CD4-positive, alpha-beta T cell (primary cell): ENCODE measurements at regions not wholly inside any gene's neighbourhood (a gene's known extent, or its start where the extent isn't known, plus 50 kb on each side); places are given as distances from the start of the nearest gene placed in this dataset.

ENCODE experiments used
- ATAC-seq: fragments of 200-7000 bp; cut with Tn5 transposase; one replicate; pipeline ENCODE4 v1.10.0; 2022; ENCODE audit warnings: mild to moderate bottlenecking; ENCODE audit not compliant: poor library complexity
- CTCF ChIA-PET: fragments of 350-600 bp; sonication (Branson Sonifier 250); formaldehyde crosslinking; loops from one replicate; lab custom pipeline; 2021; ENCODE audit warnings: antibody characterized with exemption, inconsistent platforms; lab: Charles Lee
- POLR2A ChIA-PET: fragments of 350-600 bp; sonication (Branson Sonifier 250); formaldehyde crosslinking; loops from one replicate; lab custom pipeline; 2021; ENCODE audit warnings: antibody characterized with exemption, inconsistent platforms; lab: Charles Lee
- DNase-seq, 14 experiments: peaks; one replicate each; pipeline ENCODE4 v3.0.0-alpha.2; 2013 to 2020; ENCODE audit warnings: mixed read lengths in 2 of 14
- H3K27ac ChIP-seq, 2 donors: one replicate each; pipeline versions ENCODE4 v1.5.1 to v1.7.0; 2013; ENCODE audit warnings: low read length in 2 of 2, low read depth in 1 of 2, mild to moderate bottlenecking in 1 of 2
- H3K27me3 ChIP-seq, 2 experiments: 1 replicate in 1 of 2; 2 replicates in 1 of 2; pipeline versions ENCODE4 v1.6.1 to v1.7.0; 2013; ENCODE audit warnings: low read length in 2 of 2, control low read depth in 1 of 2, mild to moderate bottlenecking in 1 of 2, moderate library complexity in 1 of 2; ENCODE audit not compliant: insufficient read depth in 2 of 2, control insufficient read depth in 1 of 2
- H3K36me3 ChIP-seq: one replicate; pipeline ENCODE4 v1.6.1; 2013; ENCODE audit warnings: low read length, control low read depth; ENCODE audit not compliant: insufficient read depth
- H3K4me1 ChIP-seq: one replicate; pipeline ENCODE4 v1.6.1; 2013; ENCODE audit warnings: low read length, control low read depth; ENCODE audit not compliant: insufficient read depth
- H3K4me3 ChIP-seq: one replicate; pipeline ENCODE4 v1.5.1; 2013; ENCODE audit warnings: mild to moderate bottlenecking, low read length, moderate library complexity
- H3K9me3 ChIP-seq, 2 experiments: 1 replicate in 1 of 2; 2 replicates in 1 of 2; pipeline versions ENCODE4 v1.6.1 to v1.7.0; 2013; ENCODE audit warnings: low read length in 2 of 2, mild to moderate bottlenecking in 2 of 2, control low read depth in 1 of 2, moderate library complexity in 1 of 2; ENCODE audit not compliant: control insufficient read depth in 1 of 2, insufficient read depth in 1 of 2
- H3K27ac Mint-ChIP-seq: one replicate; pipeline ENCODE4 v1.8.0; 2020; ENCODE audit warnings: mixed read lengths
- H3K27me3 Mint-ChIP-seq: one replicate; pipeline ENCODE4 v1.8.0; 2021; ENCODE audit warnings: mixed read lengths
- H3K36me3 Mint-ChIP-seq: one replicate; pipeline ENCODE4 v1.8.0; 2021; ENCODE audit warnings: low read depth, mixed read lengths
- H3K4me1 Mint-ChIP-seq: one replicate; pipeline ENCODE4 v1.8.0; 2021; ENCODE audit warnings: low read depth, mixed read lengths
- H3K4me3 Mint-ChIP-seq: one replicate; pipeline ENCODE4 v1.8.0; 2020; ENCODE audit warnings: mild to moderate bottlenecking, mixed read lengths
- H3K9me3 Mint-ChIP-seq: one replicate; pipeline ENCODE4 v1.8.0; 2020; ENCODE audit warnings: mixed read lengths
- intact Hi-C, 2 experiments: fragments of 100-400 bp; cut with DNase I in 1 of 2; cut with micrococcal nuclease in 1 of 2; formaldehyde crosslinking; loops; one replicate each; pipeline versions ENCODE4 v1.15.1 to v1.9.0; 2023 to 2025; cut with DNase I, micrococcal nuclease
- TF ChIP-seq, protein P1 (sequence below): fragments of 200-600 bp; IDR thresholded peaks from one replicate; pipeline ENCODE4 v1.8.0; 2022; ENCODE audit warnings: antibody characterized with exemption, mild to moderate bottlenecking

- ATAC-seq (no peak), DNase-seq (no peak)
- Histone ChIP-seq H3K4me1 (no peaks in the 10 kb centered on the region), H3K27ac (no peak overlapping the region), H3K4me3 (no peak overlapping the region), H3K9me3 (no peaks in the 10 kb centered on the region), H3K27me3 (no peaks in the 10 kb centered on the region), H3K36me3 (no peaks in the 10 kb centered on the region)
- ChIA-PET POLR2A (no interaction called here), CTCF (no interaction called here)
- no peaks in the 10 kb centered on the region for H3K36me3 Mint-ChIP-seq
- H3K27me3 Mint-ChIP-seq: no peaks in the 10 kb centered on the region
- H3K4me1 Mint-ChIP-seq: no peaks in the 10 kb centered on the region
- TF ChIP-seq, protein P1, sequence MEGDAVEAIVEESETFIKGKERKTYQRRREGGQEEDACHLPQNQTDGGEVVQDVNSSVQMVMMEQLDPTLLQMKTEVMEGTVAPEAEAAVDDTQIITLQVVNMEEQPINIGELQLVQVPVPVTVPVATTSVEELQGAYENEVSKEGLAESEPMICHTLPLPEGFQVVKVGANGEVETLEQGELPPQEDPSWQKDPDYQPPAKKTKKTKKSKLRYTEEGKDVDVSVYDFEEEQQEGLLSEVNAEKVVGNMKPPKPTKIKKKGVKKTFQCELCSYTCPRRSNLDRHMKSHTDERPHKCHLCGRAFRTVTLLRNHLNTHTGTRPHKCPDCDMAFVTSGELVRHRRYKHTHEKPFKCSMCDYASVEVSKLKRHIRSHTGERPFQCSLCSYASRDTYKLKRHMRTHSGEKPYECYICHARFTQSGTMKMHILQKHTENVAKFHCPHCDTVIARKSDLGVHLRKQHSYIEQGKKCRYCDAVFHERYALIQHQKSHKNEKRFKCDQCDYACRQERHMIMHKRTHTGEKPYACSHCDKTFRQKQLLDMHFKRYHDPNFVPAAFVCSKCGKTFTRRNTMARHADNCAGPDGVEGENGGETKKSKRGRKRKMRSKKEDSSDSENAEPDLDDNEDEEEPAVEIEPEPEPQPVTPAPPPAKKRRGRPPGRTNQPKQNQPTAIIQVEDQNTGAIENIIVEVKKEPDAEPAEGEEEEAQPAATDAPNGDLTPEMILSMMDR: no peak
- H3K4me3 Mint-ChIP-seq: no peak overlapping the region
- intact Hi-C loops: no loop called here
- H3K27ac Mint-ChIP-seq: no peak overlapping the region
- H3K9me3 Mint-ChIP-seq: peaks cover 6% of the 10 kb centered on the region
These were observed 818.8 kb upstream of the NR2F2 start for GRCh38 chr15:95511671-95512070.

DNA sequence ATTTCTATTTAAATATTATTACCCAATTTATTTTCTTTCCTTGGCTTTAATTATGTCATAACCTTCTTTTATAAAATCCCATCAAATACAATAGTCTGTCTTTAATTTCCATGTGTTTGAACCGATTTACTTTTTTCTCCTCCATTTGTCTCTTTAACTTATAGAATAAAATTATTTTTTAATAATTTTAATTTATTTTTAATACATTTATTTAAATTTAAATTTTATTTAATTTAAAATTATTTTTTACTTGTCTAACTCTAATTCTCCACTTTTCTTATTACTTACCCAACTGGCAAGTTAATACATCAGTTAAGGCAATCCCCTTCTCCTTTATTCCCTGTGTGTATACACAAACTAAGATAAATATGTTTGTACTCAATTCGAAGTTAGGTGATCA is 817.6 kb upstream of the NR2F2 start:
- ChIA-PET POLR2A (no interaction called here), CTCF (no interaction called here)
- DNase-seq (no peak), ATAC-seq (no peak)
- Histone ChIP-seq H3K4me1 (no peaks in the 10 kb centered on the region), H3K27ac (no peak overlapping the region), H3K4me3 (no peak overlapping the region), H3K9me3 (no peaks in the 10 kb centered on the region), H3K36me3 (no peaks in the 10 kb centered on the region), H3K27me3 (no peaks in the 10 kb centered on the region)
- TF ChIP-seq, protein P1: no peak
- H3K27me3 Mint-ChIP-seq: no peaks in the 10 kb centered on the region
- H3K4me3 Mint-ChIP-seq: no peak overlapping the region
- H3K9me3 Mint-ChIP-seq: peaks cover 6% of the 10 kb centered on the region
- intact Hi-C loops: no loop called here
- H3K36me3 Mint-ChIP-seq: no peaks in the 10 kb centered on the region
- H3K27ac Mint-ChIP-seq: no peak overlapping the region
- H3K4me1 Mint-ChIP-seq: no peaks in the 10 kb centered on the region

- Histone ChIP-seq H3K4me3 (no peak overlapping the region), H3K36me3 (no peaks in the 10 kb centered on the region), H3K9me3 (no peaks in the 10 kb centered on the region), H3K4me1 (no peaks in the 10 kb centered on the region), H3K27ac (no peak overlapping the region), H3K27me3 (no peaks in the 10 kb centered on the region)
- no peak for DNase-seq
- Mint-ChIP-seq H3K36me3 (no peaks in the 10 kb centered on the region), H3K4me1 (no peaks in the 10 kb centered on the region), H3K9me3 (no peaks in the 10 kb centered on the region), H3K27ac (no peak overlapping the region), H3K27me3 (peaks cover 11% of the 10 kb centered on the region), H3K4me3 (no peak overlapping the region)
- ATAC-seq: no peak
- TF ChIP-seq, protein P1: no peak
- ChIA-PET POLR2A (no interaction called here), CTCF (no interaction called here)
- intact Hi-C loops: no loop called here
These were observed 810.6 kb upstream of the NR2F2 start for GRCh38 chr15:95519887-95520286.
